SK-N-MC (cell line): ENCODE measurements at regions not wholly inside any gene's neighbourhood (a gene's known extent, or its start where the extent isn't known, plus 50 kb on each side); places are given as distances from the start of the nearest gene placed in this dataset.

Source experiments
- EZH2 ChIP-seq: fragments of 200-600 bp; sonication (generic); IDR thresholded peaks from one replicate; pipeline ENCODE4 v1.6.1; 2017; ENCODE audit warnings: antibody characterized with exemption
- POLR2AphosphoS5 ChIP-seq: IDR thresholded peaks from 2 replicates; pipeline ENCODE4 v1.6.1; 2012; ENCODE audit warnings: mild to moderate bottlenecking, low read depth, low read length, borderline replicate concordance

DNA sequence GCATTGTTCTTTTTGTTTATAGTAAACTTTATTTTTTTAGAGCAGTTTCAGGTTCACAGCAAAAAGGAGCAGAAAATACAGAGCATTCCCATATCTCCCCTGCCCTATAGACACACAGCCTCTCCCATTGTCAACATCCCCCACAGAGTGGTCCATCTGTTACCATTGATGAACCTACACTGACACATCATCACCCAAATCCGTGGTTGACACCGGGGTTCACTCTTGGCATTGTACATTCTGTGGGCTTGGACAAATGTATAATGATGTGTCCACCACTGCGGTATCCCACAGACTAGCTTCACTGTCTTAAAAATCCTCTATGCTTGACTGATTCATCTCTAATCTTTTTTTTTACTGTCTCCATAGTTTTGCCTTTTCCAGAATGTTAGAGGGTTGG is 120.7 kb upstream of the SPATA31C2 start:
- TF ChIP-seq POLR2AphosphoS5, result no peak
- TF ChIP-seq EZH2, result no peak
